Coronary artery (tissue), 2 donors: ENCODE measurements at regions not wholly inside any gene's neighbourhood (a gene's known extent, or its start where the extent isn't known, plus 50 kb on each side); places are given as distances from the start of the nearest gene placed in this dataset.

Experiments
- DNase-seq: peaks from one replicate; pipeline ENCODE4 v3.0.0-alpha.2; 2017; ENCODE audit warnings: low spot score
- H3K27ac ChIP-seq, 2 donors: fragments of 200-600 bp; sonication (generic); one replicate each; pipeline ENCODE4 v1.5.1; 2016 to 2019
- H3K4me3 ChIP-seq: fragments of 200-600 bp; sonication (generic); 2 replicates; pipeline ENCODE4 v1.5.1; 2016; ENCODE audit warnings: mild to moderate bottlenecking, moderate library complexity
- CTCF ChIP-seq: fragments of 200-600 bp; sonication (generic); IDR thresholded peaks from one replicate; pipeline ENCODE4 v1.5.1; 2019; ENCODE audit warnings: antibody characterized with exemption

GRCh38 chrX:110421500-110422455 is 63.1 kb downstream of the RTL9 start:
- no peak for TF ChIP-seq CTCF
- H3K27ac ChIP-seq: no peak overlapping the region
- no peak for DNase-seq
- no peak overlapping the region for H3K4me3 ChIP-seq

GRCh38 chrX:110425222-110426154 is 66.8 kb downstream of the RTL9 start:
- H3K4me3 ChIP-seq: no peak overlapping the region
- no peak overlapping the region for H3K27ac ChIP-seq
- DNase-seq: no peak
- no peak for TF ChIP-seq CTCF

- no peak overlapping the region for H3K27ac ChIP-seq
- no peak for TF ChIP-seq CTCF
- H3K4me3 ChIP-seq: no peak overlapping the region
- DNase-seq: no peak
Measured at GRCh38 chrX:110426155-110426504, 67.5 kb downstream of the RTL9 start.

- Histone ChIP-seq H3K4me3 (no peak overlapping the region), H3K27ac (no peak overlapping the region)
- no peak for TF ChIP-seq CTCF
- no peak for DNase-seq
Measured at GRCh38 chrX:110427076-110427475, 68.4 kb downstream of the RTL9 start.

GRCh38 chrX:110428144-110428543 is 69.5 kb downstream of the RTL9 start:
- no peak for TF ChIP-seq CTCF
- Histone ChIP-seq H3K4me3 (no peak overlapping the region), H3K27ac (no peak overlapping the region)
- DNase-seq: no peak

GRCh38 chrX:110430293-110431076 is 71.8 kb downstream of the RTL9 start:
- no peak overlapping the region for H3K4me3 ChIP-seq
- TF ChIP-seq CTCF: no peak
- DNase-seq: no peak
- no peak overlapping the region for H3K27ac ChIP-seq
